ENCODE measurements at regions not wholly inside any gene's neighbourhood (a gene's known extent, or its start where the extent isn't known, plus 50 kb on each side); places are given as distances from the start of the nearest gene placed in this dataset.

DNA sequence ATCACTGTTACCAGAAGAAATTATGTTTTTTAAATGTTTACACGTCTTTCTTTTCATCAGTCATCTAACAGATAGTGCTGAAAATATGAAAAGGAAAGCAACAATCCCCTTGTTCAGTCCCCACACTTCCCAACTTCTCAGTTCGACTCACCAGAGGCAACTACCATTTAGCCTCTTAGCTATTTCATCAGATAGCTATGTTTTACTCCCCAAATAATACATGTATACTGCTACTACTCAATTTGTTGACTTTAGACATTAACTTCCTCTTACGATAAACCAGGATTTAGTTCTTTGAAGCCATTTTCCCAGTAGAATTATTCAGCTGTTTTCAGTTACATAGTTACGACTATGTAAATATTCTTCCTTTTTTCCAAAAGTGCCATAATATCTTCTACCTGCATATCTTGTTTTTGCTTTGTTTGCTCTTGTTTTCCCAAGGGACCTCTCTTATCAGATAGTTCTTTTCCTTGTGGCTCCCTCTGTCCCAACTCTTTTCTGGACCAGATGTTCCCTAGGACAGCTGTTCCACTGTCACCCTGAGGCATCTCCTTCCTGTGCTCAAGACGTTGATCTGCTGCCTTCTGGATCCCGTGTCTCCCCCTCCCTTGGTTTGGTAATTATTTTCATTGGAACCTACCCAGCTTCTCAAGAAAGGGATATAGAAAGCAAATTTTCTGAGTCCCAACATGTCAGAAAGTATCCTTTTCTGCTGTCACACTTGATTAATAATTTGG is 289.3 kb upstream of the TANK start:
- no peaks in the 10 kb centered on the region for H3K9me3 ChIP-seq
- H3K27me3 ChIP-seq: no peaks in the 10 kb centered on the region
- TF ChIP-seq CTCF (IDR thresholded peaks at IDR 0.05): no peak
- no peak for DNase-seq (ENCODE audit: low spot score in 2 of 2)
- H3K36me3 ChIP-seq: no peaks in the 10 kb centered on the region
- no peak overlapping the region for H3K27ac ChIP-seq
- peaks cover 0 to 12% of the 10 kb centered on the region in 2 donors for H3K4me1 ChIP-seq
- no peak overlapping the region for H3K4me3 ChIP-seq
- intact Hi-C loops (cut with DNase I): no loop called here

GRCh38 chr2:160871953-160872352 is 288.3 kb upstream of the TANK start:
- H3K36me3 ChIP-seq: no peaks in the 10 kb centered on the region
- no peaks in the 10 kb centered on the region for H3K27me3 ChIP-seq
- intact Hi-C loops (cut with DNase I): no loop called here
- peaks cover 0 to 12% of the 10 kb centered on the region in 2 donors for H3K4me1 ChIP-seq
- no peak for DNase-seq (ENCODE audit: low spot score in 2 of 2)
- no peak for TF ChIP-seq CTCF (IDR thresholded peaks at IDR 0.05)
- H3K27ac ChIP-seq: no peak overlapping the region
- no peaks in the 10 kb centered on the region for H3K9me3 ChIP-seq
- H3K4me3 ChIP-seq: no peak overlapping the region

DNA sequence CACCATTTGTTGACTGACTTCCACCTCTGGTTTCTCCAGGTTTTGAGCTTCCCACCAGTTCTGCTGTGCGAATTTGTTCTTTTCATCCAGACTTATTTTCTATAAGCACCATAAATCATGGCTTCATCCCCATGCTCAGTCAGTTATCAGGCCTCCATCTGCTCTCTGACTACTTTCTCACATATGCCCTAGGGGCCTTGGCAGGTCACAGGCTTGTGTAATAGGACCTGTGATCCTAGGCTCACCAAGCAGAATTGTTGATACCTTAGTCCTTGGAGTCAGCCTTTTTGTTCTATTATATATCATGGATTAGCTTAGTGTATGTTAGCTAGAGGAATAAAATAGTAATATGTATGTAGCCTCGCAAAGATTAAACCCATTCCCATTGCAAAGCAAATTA is 284.2 kb upstream of the TANK start:
- intact Hi-C loops (cut with DNase I): no loop called here
- no peaks in the 10 kb centered on the region for H3K9me3 ChIP-seq

DNA sequence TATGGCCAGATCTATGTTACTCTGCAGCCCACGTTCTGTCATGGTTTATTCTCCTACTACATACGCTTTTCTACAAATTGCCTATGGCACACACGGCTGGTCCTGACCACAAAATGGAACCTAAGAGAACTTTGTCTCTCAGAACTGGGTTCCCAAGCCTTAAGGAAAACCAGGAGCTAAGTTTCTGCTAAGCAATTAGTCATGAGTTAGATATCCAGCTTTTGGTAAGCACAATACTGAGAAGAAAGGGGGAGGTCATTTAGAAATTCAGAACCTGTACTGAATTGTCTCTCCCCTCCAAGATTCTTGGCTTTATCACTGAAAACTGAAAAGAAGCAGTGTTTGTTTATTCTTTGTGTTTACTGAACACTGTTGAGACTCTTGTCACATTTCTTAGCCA is 283.5 kb upstream of the TANK start:
- H3K27me3 ChIP-seq: no peaks in the 10 kb centered on the region
- no peak for DNase-seq (ENCODE audit: low spot score in 2 of 2)
- TF ChIP-seq CTCF (IDR thresholded peaks at IDR 0.05): no peak
- H3K4me1 ChIP-seq: no peaks in the 10 kb centered on the region
- intact Hi-C loops (cut with DNase I): no loop called here
- no peak overlapping the region for H3K4me3 ChIP-seq
- no peak overlapping the region for H3K27ac ChIP-seq
- H3K9me3 ChIP-seq: no peaks in the 10 kb centered on the region
- no peaks in the 10 kb centered on the region for H3K36me3 ChIP-seq

More for the DNA sequence above, 284.2 kb upstream of the TANK start:
- TF ChIP-seq CTCF (IDR thresholded peaks at IDR 0.05): no peak
- DNase-seq (ENCODE audit: low spot score in 2 of 2): no peak
- Histone ChIP-seq H3K27me3 (no peaks in the 10 kb centered on the region), H3K4me1 (peaks cover 0 to 3% of the 10 kb centered on the region in 2 donors), H3K36me3 (no peaks in the 10 kb centered on the region), H3K27ac (no peak overlapping the region), H3K4me3 (no peak overlapping the region)

DNA sequence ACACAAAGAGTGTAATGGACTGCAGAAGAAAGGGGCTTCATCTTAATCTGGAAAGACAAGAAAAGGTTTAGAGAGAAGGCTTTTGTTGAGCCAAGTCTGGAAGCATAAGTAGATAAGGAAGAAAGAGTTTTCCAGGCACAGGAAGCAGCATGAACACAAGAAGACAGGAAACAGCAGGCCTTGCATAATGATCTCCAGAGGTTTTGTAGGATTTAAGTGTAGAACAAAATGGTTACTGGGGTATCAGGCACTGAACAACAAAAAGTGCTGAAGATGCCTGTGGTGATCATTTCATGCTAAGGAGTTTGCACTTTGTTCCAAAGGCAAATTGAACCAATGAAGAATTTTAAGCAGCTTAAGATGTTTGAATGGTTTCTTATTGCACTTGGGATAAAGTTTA is 281.6 kb upstream of the TANK start:
- no peaks in the 10 kb centered on the region for H3K27me3 ChIP-seq
- TF ChIP-seq CTCF (IDR thresholded peaks at IDR 0.05): no peak
- intact Hi-C loops (cut with DNase I): no loop called here

DNA sequence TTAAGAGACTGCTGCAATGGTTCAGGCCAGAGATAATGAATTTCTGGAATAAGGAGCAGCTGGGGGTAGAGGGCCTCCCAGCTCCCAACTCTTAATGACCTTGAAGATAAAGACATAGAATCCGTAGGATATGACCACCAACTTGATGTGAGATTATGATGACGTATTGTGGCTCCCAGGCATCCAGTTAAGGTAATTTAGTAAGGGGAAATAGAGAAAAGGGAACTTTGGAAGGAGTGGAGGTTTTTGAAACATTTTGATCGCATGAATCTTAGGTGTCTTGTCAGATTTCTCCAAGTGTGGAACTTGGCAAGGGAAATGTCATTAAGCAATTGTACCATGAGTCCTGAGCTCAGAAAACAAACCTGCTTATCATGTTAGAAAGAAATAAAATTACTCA is 277.3 kb upstream of the TANK start:
- H3K36me3 ChIP-seq: no peaks in the 10 kb centered on the region
- H3K27ac ChIP-seq: no peak overlapping the region
- TF ChIP-seq CTCF (IDR thresholded peaks at IDR 0.05): no peak
- DNase-seq (ENCODE audit: low spot score in 2 of 2): no peak
- H3K4me1 ChIP-seq: no peaks in the 10 kb centered on the region
- intact Hi-C loops (cut with DNase I): no loop called here
- no peak overlapping the region for H3K4me3 ChIP-seq
- H3K27me3 ChIP-seq: no peaks in the 10 kb centered on the region
- H3K9me3 ChIP-seq: no peaks in the 10 kb centered on the region

More for the DNA sequence above, 281.6 kb upstream of the TANK start:
- Histone ChIP-seq H3K4me3 (no peak overlapping the region), H3K36me3 (no peaks in the 10 kb centered on the region), H3K4me1 (no peaks in the 10 kb centered on the region), H3K9me3 (no peaks in the 10 kb centered on the region), H3K27ac (no peak overlapping the region)
- no peak for DNase-seq (ENCODE audit: low spot score in 2 of 2)

All from ascending aorta (tissue), 2 donors.